ENCODE measurements at regions not wholly inside any gene's neighbourhood (a gene's known extent, or its start where the extent isn't known, plus 50 kb on each side); places are given as distances from the start of the nearest gene placed in this dataset.

DNA sequence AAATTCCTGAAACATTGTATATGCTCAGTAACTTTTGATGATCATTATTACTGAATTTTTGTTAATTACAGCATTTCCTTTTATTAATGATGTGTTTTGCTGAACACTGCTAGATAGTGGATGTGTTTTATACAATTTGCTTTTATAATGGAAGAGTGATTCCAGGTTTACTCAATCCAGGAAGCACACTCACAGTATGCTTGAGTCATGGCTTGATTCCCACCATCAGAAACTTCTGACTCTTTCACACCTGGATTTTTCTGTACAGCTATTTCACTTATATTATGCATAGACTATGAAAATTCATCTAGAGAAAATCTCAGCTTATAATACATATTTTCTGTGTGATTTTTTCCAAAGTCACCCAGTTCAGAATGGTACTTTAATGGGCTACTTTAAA, 1040.9 kb downstream of the GRM8 start:
- TF ChIP-seq POLR2A (IDR thresholded peaks at IDR 0.05), result no peak
- TF ChIP-seq EP300 (IDR thresholded peaks at IDR 0.05), result no peak
